Sigmoid colon (tissue), 6 donors: ENCODE measurements at regions not wholly inside any gene's neighbourhood (a gene's known extent, or its start where the extent isn't known, plus 50 kb on each side); places are given as distances from the start of the nearest gene placed in this dataset.

ENCODE experiments used
- DNase-seq: peaks from one replicate; pipeline ENCODE4 v3.0.0-alpha.2; 2019
- H3K27ac ChIP-seq, 4 donors: fragments of 200-600 bp; sonication (generic); one replicate each; pipeline ENCODE4 v1.5.1; 2016 to 2019; ENCODE audit warnings: mild to moderate bottlenecking in 1 of 4
- H3K27me3 ChIP-seq, 3 donors: fragments of 200-600 bp; sonication (generic); one replicate each; pipeline ENCODE4 v1.5.1; 2019; ENCODE audit warnings: mild to moderate bottlenecking in 1 of 3
- H3K36me3 ChIP-seq, 4 donors: fragments of 200-600 bp; sonication (generic); one replicate each; pipeline ENCODE4 v1.5.1; 2016 to 2019
- H3K4me1 ChIP-seq, 4 donors: fragments of 200-600 bp; sonication (generic); one replicate each; pipeline ENCODE4 v1.5.1; 2017 to 2019
- H3K4me3 ChIP-seq, 4 donors: fragments of 200-600 bp; sonication (generic); one replicate each; pipeline ENCODE4 v1.5.1; 2017 to 2019; ENCODE audit warnings: mild to moderate bottlenecking in 2 of 4, moderate library complexity in 1 of 4
- H3K9me3 ChIP-seq, 4 donors: fragments of 200-600 bp in 3 of 4; sonication (generic) in 3 of 4; one replicate each; pipeline versions ENCODE4 v1.5.1 to v1.6.1; 2013 to 2019
- CTCF ChIP-seq, 4 experiments: fragments of 450-650 bp in 3 of 4; fragments of 200-600 bp in 1 of 4; IDR thresholded peaks; one replicate each; pipeline ENCODE4 v1.5.1; 2016 to 2019; ENCODE audit warnings: antibody characterized with exemption in 4 of 4, mild to moderate bottlenecking in 3 of 4, moderate library complexity in 2 of 4
- EP300 ChIP-seq, 4 donors: sonication (generic); formaldehyde crosslinking; IDR thresholded peaks; one replicate each; pipeline ENCODE4 v1.6.1; 2017; ENCODE audit warnings: antibody characterized with exemption in 4 of 4
- POLR2A ChIP-seq, 2 donors: fragments of 450-650 bp; IDR thresholded peaks; one replicate each; pipeline ENCODE4 v1.6.1; 2016; ENCODE audit warnings: antibody characterized with exemption in 2 of 2, mild to moderate bottlenecking in 2 of 2, moderate library complexity in 2 of 2
- POLR2AphosphoS5 ChIP-seq, 4 donors: sonication (generic); formaldehyde crosslinking; IDR thresholded peaks; one replicate each; pipeline ENCODE4 v1.6.1; 2017; ENCODE audit warnings: antibody characterized with exemption in 4 of 4
- WGBS, 2 donors: extraction: QIAGEN DNeasy Blood & Tissue Kit; methylation state at CpG; one replicate each; pipeline ENCODE4 v1.1.7; 2013; 5-methylcytosine and 5-hydroxymethylcytosine counted together
- intact Hi-C: fragments of 100-400 bp; cut with DNase I; formaldehyde crosslinking; loops from one replicate; pipeline ENCODE4 v1.15.1; 2023
- donor health status: healthy with polysubstance abuse.
- donor health status: healthy.

DNA sequence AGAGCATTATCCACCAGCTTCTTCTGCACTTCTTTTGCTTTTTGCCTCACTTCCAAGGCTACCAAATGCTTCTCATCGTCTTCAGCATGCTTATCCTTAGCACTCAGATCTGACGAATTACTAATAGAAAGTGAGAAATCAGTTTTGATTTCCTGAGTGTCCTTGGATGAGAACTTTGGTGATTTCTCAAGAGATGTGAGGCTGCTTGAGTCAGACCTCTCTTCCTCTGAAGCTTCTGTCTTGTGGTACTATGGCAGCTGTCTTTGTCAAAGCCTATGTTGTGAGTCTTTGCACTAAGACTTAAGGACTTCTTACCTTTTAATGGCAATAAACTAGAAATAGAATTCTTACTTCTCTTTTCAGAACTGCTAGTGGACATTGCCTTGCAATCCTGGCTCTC is 169.9 kb downstream of the CPE start:
- DNase-seq, result no peak
- Histone ChIP-seq H3K27me3 (no peaks in the 10 kb centered on the region), H3K4me1 (no peaks in the 10 kb centered on the region), H3K4me3 (no peak overlapping the region), H3K27ac (no peak overlapping the region), H3K9me3 (no peaks in the 10 kb centered on the region), H3K36me3 (no peaks in the 10 kb centered on the region)
- intact Hi-C loops, result no loop called here
- WGBS, 2 donors, result 80 to 82% methylated on average over 2 of the region's 2 CpGs
- TF ChIP-seq EP300 (IDR thresholded peaks at IDR 0.05) (no peak), POLR2AphosphoS5 (IDR thresholded peaks at IDR 0.05) (no peak), POLR2A (IDR thresholded peaks at IDR 0.05) (no peak), CTCF (IDR thresholded peaks at IDR 0.05) (no peak)

DNA sequence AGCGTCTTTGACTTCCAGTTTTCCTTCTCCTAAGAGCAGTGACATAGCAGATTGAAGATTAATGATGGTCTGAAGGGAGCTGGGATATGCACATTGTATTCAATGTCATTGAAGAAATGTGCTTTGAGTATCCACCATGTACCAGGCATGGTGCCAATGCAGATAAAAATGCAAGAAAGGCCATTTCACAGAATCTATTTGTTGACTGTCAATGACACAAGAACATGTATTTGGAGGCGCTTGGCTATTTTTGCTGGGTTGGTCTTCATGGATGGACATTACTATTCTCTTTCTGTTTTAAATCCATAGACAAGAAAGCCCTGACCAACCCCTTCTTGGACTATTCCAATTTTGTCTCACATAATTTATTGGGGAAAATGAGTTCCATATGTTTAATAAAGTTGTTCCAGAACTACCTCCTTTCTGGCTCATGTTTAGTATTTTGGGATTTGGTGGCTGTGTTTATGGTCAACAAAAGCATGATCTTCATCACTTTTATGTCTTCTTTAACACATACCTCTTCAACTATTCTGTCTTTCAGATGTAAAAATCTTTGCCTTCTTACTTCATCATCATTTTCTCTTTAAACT is 174.5 kb downstream of the CPE start:
- WGBS, 2 donors, result 87 to 89% methylated on average over 2 of the region's 2 CpGs

GRCh38 chr4:165555302-165555701 is 176.5 kb downstream of the CPE start:
- Histone ChIP-seq H3K4me3 (no peak overlapping the region), H3K27me3 (no peaks in the 10 kb centered on the region), H3K27ac (no peak overlapping the region), H3K36me3 (no peaks in the 10 kb centered on the region), H3K4me1 (no peaks in the 10 kb centered on the region), H3K9me3 (no peaks in the 10 kb centered on the region)
- intact Hi-C loops, result no loop called here
- no peak for DNase-seq
- 34 to 68% methylated on average over 5 of the region's 5 CpGs for WGBS, 2 donors
- TF ChIP-seq CTCF (IDR thresholded peaks at IDR 0.05) (no peak), POLR2A (IDR thresholded peaks at IDR 0.05) (no peak), EP300 (IDR thresholded peaks at IDR 0.05) (no peak), POLR2AphosphoS5 (IDR thresholded peaks at IDR 0.05) (no peak)

More for the DNA sequence above, 174.5 kb downstream of the CPE start:
- H3K27ac ChIP-seq, result no peak overlapping the region
- H3K36me3 ChIP-seq, result no peaks in the 10 kb centered on the region
- H3K4me3 ChIP-seq, result no peak overlapping the region
- intact Hi-C loops, result no loop called here
- no peaks in the 10 kb centered on the region for H3K9me3 ChIP-seq
- DNase-seq, result no peak
- H3K4me1 ChIP-seq, result no peaks in the 10 kb centered on the region
- no peak for TF ChIP-seq CTCF (IDR thresholded peaks at IDR 0.05)
- no peak for TF ChIP-seq POLR2A (IDR thresholded peaks at IDR 0.05)
- TF ChIP-seq EP300 (IDR thresholded peaks at IDR 0.05), result no peak
- TF ChIP-seq POLR2AphosphoS5 (IDR thresholded peaks at IDR 0.05), result no peak
- no peaks in the 10 kb centered on the region for H3K27me3 ChIP-seq

- no peaks in the 10 kb centered on the region for H3K9me3 ChIP-seq
- no peak for DNase-seq
- TF ChIP-seq EP300 (IDR thresholded peaks at IDR 0.05) (no peak), CTCF (IDR thresholded peaks at IDR 0.05) (no peak), POLR2AphosphoS5 (IDR thresholded peaks at IDR 0.05) (no peak), POLR2A (IDR thresholded peaks at IDR 0.05) (no peak)
- no peaks in the 10 kb centered on the region for H3K36me3 ChIP-seq
- intact Hi-C loops, result no loop called here
- no peak overlapping the region for H3K4me3 ChIP-seq
- H3K27me3 ChIP-seq, result no peaks in the 10 kb centered on the region
- 45 to 83% methylated on average over 1 of the region's 1 CpG for WGBS, 2 donors
- H3K4me1 ChIP-seq, result no peaks in the 10 kb centered on the region
- no peak overlapping the region for H3K27ac ChIP-seq
Observed at GRCh38 chr4:165556383-165556782, 177.6 kb downstream of the CPE start.

GRCh38 chr4:165560941-165561340 is 182.1 kb downstream of the CPE start:
- Histone ChIP-seq H3K27me3 (no peaks in the 10 kb centered on the region), H3K4me3 (no peak overlapping the region), H3K4me1 (no peaks in the 10 kb centered on the region), H3K36me3 (no peaks in the 10 kb centered on the region), H3K27ac (no peak overlapping the region), H3K9me3 (no peaks in the 10 kb centered on the region)
- TF ChIP-seq EP300 (IDR thresholded peaks at IDR 0.05) (no peak), POLR2AphosphoS5 (IDR thresholded peaks at IDR 0.05) (no peak), CTCF (IDR thresholded peaks at IDR 0.05) (no peak), POLR2A (IDR thresholded peaks at IDR 0.05) (no peak)
- WGBS, 2 donors, result 81 to 90% methylated on average over 4 of the region's 4 CpGs
- intact Hi-C loops, result no loop called here
- DNase-seq, result no peak
